ENCODE measurements at regions not wholly inside any gene's neighbourhood (a gene's known extent, or its start where the extent isn't known, plus 50 kb on each side); places are given as distances from the start of the nearest gene placed in this dataset.

DNA sequence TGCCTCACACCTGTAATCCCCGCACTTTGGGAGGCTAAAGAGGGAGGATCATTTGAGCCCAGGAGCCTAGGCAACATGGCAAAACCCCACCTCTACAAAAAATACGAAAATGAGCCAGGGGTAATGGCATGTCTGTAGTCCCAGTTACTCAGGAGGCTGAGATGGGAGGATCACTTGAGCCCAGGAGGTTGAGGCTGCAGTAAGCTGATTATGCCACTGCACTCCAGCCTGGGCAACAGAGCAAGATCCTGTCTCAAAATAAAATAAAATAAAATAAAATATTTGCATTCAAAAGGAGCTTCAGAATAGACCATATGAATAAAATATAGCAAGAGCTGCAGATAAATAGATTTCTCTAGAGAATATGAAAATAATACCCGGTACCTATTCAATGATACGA lies 71.5 kb upstream of the ATF7IP2 start:
- TF ChIP-seq, protein P1, sequence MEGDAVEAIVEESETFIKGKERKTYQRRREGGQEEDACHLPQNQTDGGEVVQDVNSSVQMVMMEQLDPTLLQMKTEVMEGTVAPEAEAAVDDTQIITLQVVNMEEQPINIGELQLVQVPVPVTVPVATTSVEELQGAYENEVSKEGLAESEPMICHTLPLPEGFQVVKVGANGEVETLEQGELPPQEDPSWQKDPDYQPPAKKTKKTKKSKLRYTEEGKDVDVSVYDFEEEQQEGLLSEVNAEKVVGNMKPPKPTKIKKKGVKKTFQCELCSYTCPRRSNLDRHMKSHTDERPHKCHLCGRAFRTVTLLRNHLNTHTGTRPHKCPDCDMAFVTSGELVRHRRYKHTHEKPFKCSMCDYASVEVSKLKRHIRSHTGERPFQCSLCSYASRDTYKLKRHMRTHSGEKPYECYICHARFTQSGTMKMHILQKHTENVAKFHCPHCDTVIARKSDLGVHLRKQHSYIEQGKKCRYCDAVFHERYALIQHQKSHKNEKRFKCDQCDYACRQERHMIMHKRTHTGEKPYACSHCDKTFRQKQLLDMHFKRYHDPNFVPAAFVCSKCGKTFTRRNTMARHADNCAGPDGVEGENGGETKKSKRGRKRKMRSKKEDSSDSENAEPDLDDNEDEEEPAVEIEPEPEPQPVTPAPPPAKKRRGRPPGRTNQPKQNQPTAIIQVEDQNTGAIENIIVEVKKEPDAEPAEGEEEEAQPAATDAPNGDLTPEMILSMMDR (optimal IDR thresholded peaks at IDR 0.05 in 1 of 3, IDR thresholded peaks at IDR 0.05 in 1 of 3, conservative IDR thresholded peaks at IDR 0.05 in 1 of 3; ENCODE audit: extremely low read depth in 1 of 3, insufficient read depth in 2 of 3, low read length in 3 of 3), result no peak
- TF ChIP-seq EZH2 (IDR thresholded peaks at IDR 0.05; ENCODE audit: low read length), result no peak

Data from keratinocyte (primary cell).